ENCODE measurements at regions not wholly inside any gene's neighbourhood (a gene's known extent, or its start where the extent isn't known, plus 50 kb on each side); places are given as distances from the start of the nearest gene placed in this dataset.

GRCh38 chr6:150537893-150538292 lies 61.8 kb upstream of the PLEKHG1 start:
- DNase-seq (ENCODE audit: low read depth) = no peak

- no peak for DNase-seq (ENCODE audit: low read depth)
Observed at GRCh38 chr6:150539111-150539510, 60.6 kb upstream of the PLEKHG1 start.

GRCh38 chr6:150539568-150539967 lies 60.1 kb upstream of the PLEKHG1 start:
- DNase-seq (ENCODE audit: low read depth) = no peak

- no peak for DNase-seq (ENCODE audit: low read depth)
Observed at GRCh38 chr6:150541576-150541975, 58.1 kb upstream of the PLEKHG1 start.

- no peak for DNase-seq (ENCODE audit: low read depth)
Observed at GRCh38 chr6:150543178-150543577, 56.5 kb upstream of the PLEKHG1 start.

- no peak for DNase-seq (ENCODE audit: low read depth)
Observed at GRCh38 chr6:150544793-150545192, 54.9 kb upstream of the PLEKHG1 start.

- no peak for DNase-seq (ENCODE audit: low read depth)
Observed at GRCh38 chr6:150546457-150546856, 53.2 kb upstream of the PLEKHG1 start.

- DNase-seq (ENCODE audit: low read depth) = no peak
Observed at GRCh38 chr6:150547502-150548222, 52.0 kb upstream of the PLEKHG1 start.

GRCh38 chr6:150548330-150548729 lies 51.4 kb upstream of the PLEKHG1 start:
- DNase-seq (ENCODE audit: low read depth) = no peak

GRCh38 chr6:150549007-150549406 lies 50.7 kb upstream of the PLEKHG1 start:
- no peak for DNase-seq (ENCODE audit: low read depth)

GRCh38 chr6:150549674-150550101 lies 50.0 kb upstream of the PLEKHG1 start:
- no peak for DNase-seq (ENCODE audit: low read depth)

All from ELR (cell line).